ENCODE measurements at regions not wholly inside any gene's neighbourhood (a gene's known extent, or its start where the extent isn't known, plus 50 kb on each side); places are given as distances from the start of the nearest gene placed in this dataset.
A peak's percentile ranks its signal among the peaks of the same experiment; 100 is the strongest.

DNA sequence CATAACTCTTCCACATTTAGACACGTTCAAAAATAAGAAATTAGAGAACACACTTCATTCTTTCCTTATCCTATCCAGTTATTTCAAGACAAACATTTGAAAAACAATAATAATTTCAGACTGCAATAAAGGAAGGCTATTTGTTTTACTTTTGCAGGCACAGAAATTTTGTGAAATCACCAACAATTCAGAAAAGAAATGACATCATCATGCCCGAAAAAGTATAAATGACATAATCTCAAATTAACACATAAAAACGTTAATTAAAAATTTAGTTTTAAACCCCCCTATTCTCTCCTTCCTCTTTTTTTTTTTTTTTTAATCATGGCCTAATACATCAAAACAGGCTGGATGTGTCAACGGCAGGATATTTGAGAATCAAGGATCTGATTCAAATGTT, 468.4 kb upstream of the RBFOX1 start:
- peaks cover 34% of the 10 kb centered on the region for H3K27me3 Mint-ChIP-seq (ENCODE audit: low read depth)
- TF ChIP-seq, protein P1, sequence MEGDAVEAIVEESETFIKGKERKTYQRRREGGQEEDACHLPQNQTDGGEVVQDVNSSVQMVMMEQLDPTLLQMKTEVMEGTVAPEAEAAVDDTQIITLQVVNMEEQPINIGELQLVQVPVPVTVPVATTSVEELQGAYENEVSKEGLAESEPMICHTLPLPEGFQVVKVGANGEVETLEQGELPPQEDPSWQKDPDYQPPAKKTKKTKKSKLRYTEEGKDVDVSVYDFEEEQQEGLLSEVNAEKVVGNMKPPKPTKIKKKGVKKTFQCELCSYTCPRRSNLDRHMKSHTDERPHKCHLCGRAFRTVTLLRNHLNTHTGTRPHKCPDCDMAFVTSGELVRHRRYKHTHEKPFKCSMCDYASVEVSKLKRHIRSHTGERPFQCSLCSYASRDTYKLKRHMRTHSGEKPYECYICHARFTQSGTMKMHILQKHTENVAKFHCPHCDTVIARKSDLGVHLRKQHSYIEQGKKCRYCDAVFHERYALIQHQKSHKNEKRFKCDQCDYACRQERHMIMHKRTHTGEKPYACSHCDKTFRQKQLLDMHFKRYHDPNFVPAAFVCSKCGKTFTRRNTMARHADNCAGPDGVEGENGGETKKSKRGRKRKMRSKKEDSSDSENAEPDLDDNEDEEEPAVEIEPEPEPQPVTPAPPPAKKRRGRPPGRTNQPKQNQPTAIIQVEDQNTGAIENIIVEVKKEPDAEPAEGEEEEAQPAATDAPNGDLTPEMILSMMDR (conservative IDR thresholded peaks at IDR 0.05), result no peak
- H3K4me1 Mint-ChIP-seq, result peaks cover 15% of the 10 kb centered on the region

DNA sequence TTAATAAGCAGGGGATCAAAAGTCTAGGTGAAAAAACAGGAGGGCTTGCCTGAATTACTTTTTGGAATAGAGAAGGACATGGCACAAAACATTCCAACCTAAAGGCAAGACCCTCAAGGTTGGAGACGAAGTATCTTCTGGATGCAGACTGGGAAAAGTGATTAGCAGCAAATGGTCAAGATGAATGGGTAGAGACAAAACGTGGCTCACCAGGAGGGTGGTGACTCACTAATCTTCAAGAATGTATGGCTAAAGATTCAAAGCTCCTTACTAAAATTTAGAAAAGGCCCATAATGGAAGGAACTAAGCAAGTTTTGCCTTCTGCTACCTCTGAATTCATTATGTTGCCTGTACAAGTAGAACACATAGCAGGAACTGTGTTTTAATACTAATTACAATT, 469.5 kb upstream of the RBFOX1 start:
- no peaks in the 10 kb centered on the region for H3K9me3 Mint-ChIP-seq
- peaks cover 15% of the 10 kb centered on the region for H3K4me1 Mint-ChIP-seq
- TF ChIP-seq, protein P1 (conservative IDR thresholded peaks at IDR 0.05), result no peak
- DNase-seq (ENCODE audit: low read depth, low spot score), result no peak
- no peaks in the 10 kb centered on the region for H3K36me3 Mint-ChIP-seq (ENCODE audit: low read depth)
- no peak overlapping the region for H3K4me3 Mint-ChIP-seq
- no peak overlapping the region for H3K27ac Mint-ChIP-seq (ENCODE audit: unreplicated experiment)
- H3K27me3 Mint-ChIP-seq (ENCODE audit: low read depth), result peaks cover 40% of the 10 kb centered on the region

More for the DNA sequence above, 468.4 kb upstream of the RBFOX1 start:
- Mint-ChIP-seq H3K9me3 (no peaks in the 10 kb centered on the region), H3K36me3 (ENCODE audit: low read depth) (no peaks in the 10 kb centered on the region), H3K27ac (ENCODE audit: unreplicated experiment) (no peak overlapping the region), H3K4me3 (no peak overlapping the region)
- DNase-seq (ENCODE audit: low read depth, low spot score), result no peak

DNA sequence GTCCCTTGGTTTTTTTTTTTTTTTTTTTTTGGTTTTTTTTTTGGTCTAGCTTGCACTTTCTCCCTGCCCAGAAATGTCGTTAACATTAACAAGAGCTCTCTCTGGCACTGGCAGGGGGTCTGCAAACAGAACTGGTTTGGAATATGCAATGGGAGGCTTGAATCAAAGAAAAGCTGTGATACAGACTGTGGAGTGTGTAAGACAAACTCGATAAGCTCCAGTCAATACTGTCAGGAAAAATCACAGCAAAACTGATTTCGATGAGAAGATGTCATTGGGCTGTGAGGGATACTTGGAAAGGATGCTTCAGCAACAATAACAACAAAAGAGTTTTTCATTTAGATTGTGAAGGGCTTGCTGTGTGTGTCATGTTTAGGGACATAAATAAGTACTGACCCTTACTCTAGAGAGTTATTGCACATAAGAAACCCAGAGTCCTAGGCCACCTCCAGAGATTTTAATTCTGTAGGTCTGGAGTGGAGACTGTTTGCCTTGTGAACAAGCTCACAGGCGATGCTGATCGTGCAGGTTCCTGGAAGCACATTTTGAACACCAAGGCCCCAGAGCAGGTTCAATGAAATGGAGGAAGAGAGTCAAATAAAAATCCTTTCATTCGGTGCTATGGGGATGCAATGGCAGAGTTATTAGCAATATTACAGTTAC, 470.7 kb upstream of the RBFOX1 start:
- H3K27ac Mint-ChIP-seq (ENCODE audit: unreplicated experiment), result peak overlapping the region; percentile 64
- no peak for DNase-seq (ENCODE audit: low read depth, low spot score)
- no peaks in the 10 kb centered on the region for H3K9me3 Mint-ChIP-seq
- H3K4me1 Mint-ChIP-seq, result peaks cover 15% of the 10 kb centered on the region
- TF ChIP-seq, protein P1 (conservative IDR thresholded peaks at IDR 0.05), result no peak
- no peak overlapping the region for H3K4me3 Mint-ChIP-seq
- H3K27me3 Mint-ChIP-seq (ENCODE audit: low read depth), result peaks cover 49% of the 10 kb centered on the region
- no peaks in the 10 kb centered on the region for H3K36me3 Mint-ChIP-seq (ENCODE audit: low read depth)

DNA sequence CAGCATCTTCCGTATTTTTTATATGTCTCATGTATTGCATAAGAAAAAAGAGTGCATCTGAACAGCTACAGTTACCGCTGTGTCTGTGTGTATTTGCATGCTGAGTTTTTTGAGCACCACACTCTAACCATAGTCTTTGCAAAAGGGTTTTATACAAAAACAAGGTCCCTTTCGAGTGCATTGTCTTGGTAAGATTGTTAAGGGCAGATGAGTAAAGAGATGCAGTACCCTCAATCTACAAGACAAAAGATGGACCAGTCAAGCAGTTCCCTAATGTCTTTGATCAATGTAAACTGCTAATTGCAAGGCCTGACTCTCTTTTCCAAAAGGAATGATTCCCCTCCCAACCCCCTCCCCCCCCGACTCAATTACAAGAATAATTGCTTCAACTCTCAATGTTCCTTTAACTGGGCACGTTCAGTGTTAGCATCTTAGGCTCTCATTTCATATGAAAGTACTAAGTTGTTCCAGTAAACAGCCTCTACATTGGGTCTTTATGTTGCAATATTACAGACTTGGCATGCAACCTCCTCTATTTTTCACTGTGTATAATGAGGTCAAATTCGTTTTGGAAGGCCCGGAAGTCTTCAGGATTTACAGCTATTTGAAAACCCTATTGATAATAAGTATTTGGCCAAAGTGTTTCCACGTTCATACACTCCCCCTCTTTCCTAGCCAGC, 471.4 kb upstream of the RBFOX1 start:
- H3K4me1 Mint-ChIP-seq, result peaks cover 15% of the 10 kb centered on the region
- H3K27ac Mint-ChIP-seq (ENCODE audit: unreplicated experiment), result no peak overlapping the region
- no peak overlapping the region for H3K4me3 Mint-ChIP-seq
- H3K9me3 Mint-ChIP-seq, result no peaks in the 10 kb centered on the region
- H3K27me3 Mint-ChIP-seq (ENCODE audit: low read depth), result peaks cover 56% of the 10 kb centered on the region
- no peak for DNase-seq (ENCODE audit: low read depth, low spot score)
- no peaks in the 10 kb centered on the region for H3K36me3 Mint-ChIP-seq (ENCODE audit: low read depth)
- TF ChIP-seq, protein P1 (conservative IDR thresholded peaks at IDR 0.05), result no peak

DNA sequence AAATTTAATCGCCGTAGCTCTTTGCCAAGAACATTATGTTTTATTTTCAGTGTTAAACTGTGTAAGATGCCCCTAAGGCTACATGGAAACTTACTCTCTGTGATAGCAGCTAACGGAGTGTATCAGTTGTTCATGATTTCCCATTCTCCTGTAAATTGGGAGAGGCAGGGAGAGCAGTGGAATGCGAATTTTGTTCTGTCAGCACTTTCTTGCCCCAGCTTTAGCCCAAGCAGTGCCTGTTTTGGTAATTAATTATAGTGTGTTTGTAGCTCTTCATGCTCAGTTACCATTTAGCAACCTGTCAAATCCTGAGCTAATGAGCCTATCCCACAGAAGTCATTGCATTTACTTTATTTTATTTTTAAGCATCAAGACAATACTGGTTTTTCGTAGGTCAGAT, 475.1 kb upstream of the RBFOX1 start:
- no peak for DNase-seq (ENCODE audit: low read depth, low spot score)
- H3K4me3 Mint-ChIP-seq, result no peak overlapping the region
- H3K36me3 Mint-ChIP-seq (ENCODE audit: low read depth), result no peaks in the 10 kb centered on the region
- H3K27me3 Mint-ChIP-seq (ENCODE audit: low read depth), result peaks cover 81% of the 10 kb centered on the region
- TF ChIP-seq, protein P1 (conservative IDR thresholded peaks at IDR 0.05), result no peak
- peaks cover 12% of the 10 kb centered on the region for H3K4me1 Mint-ChIP-seq
- peaks cover 2% of the 10 kb centered on the region for H3K9me3 Mint-ChIP-seq
- no peak overlapping the region for H3K27ac Mint-ChIP-seq (ENCODE audit: unreplicated experiment)
